B cell (primary cell): ENCODE measurements at regions not wholly inside any gene's neighbourhood (a gene's known extent, or its start where the extent isn't known, plus 50 kb on each side); places are given as distances from the start of the nearest gene placed in this dataset.

Source experiments
- ATAC-seq: fragments of 200-7000 bp; cut with Tn5 transposase; one replicate; pipeline ENCODE4 v1.10.0; 2021; ENCODE audit warnings: low read depth, mild to moderate bottlenecking, moderate number of reproducible peaks, moderate library complexity
- CTCF ChIA-PET: fragments of 350-600 bp; sonication (Branson Sonifier 250); formaldehyde crosslinking; loops from one replicate; lab custom pipeline; 2021; ENCODE audit warnings: antibody characterized with exemption, inconsistent platforms; lab: Charles Lee
- POLR2A ChIA-PET: fragments of 350-600 bp; sonication (Branson Sonifier 250); formaldehyde crosslinking; loops from one replicate; lab custom pipeline; 2021; ENCODE audit warnings: antibody characterized with exemption; lab: Charles Lee
- DNase-seq: peaks from one replicate; pipeline ENCODE4 v3.0.0; 2013
- H2AFZ ChIP-seq: 2 replicates; pipeline ENCODE4 v1.6.1; 2012; ENCODE audit warnings: mild to moderate bottlenecking, low read depth, low read length; ENCODE audit not compliant: insufficient read depth, poor library complexity, severe bottlenecking
- H3K27ac ChIP-seq, 2 donors: 1 replicate in 1 of 2; 2 replicates in 1 of 2; pipeline ENCODE4 v1.5.1; 2012 to 2013; ENCODE audit warnings: low read length in 2 of 2, mild to moderate bottlenecking in 2 of 2, moderate library complexity in 1 of 2
- H3K27me3 ChIP-seq, 4 experiments: fragments of 200-600 bp in 1 of 4; sonication (generic) in 1 of 4; replicated peaks in 1 of 4; 1 replicate in 2 of 4; 2 replicates in 2 of 4; pipeline versions ENCODE4 v1.6.1 to v1.7.0; 2013 to 2016; ENCODE audit warnings: low read length in 3 of 4, mild to moderate bottlenecking in 2 of 4, mixed read lengths in 1 of 4, moderate library complexity in 1 of 4; ENCODE audit not compliant: insufficient read depth in 4 of 4, control insufficient read depth in 3 of 4; ENCODE audit errors: control extremely low read depth in 1 of 4
- H3K36me3 ChIP-seq, 2 experiments: replicated peaks in 1 of 2; 1 replicate in 1 of 2; 2 replicates in 1 of 2; pipeline versions ENCODE4 v1.6.1 to v1.7.1; 2013; ENCODE audit warnings: low read length in 1 of 2; ENCODE audit not compliant: insufficient read depth in 2 of 2, control insufficient read depth in 1 of 2; ENCODE audit errors: control extremely low read depth in 1 of 2, extremely low read depth in 1 of 2
- H3K4me1 ChIP-seq, 2 donors: fragments of 200-600 bp in 1 of 2; sonication (generic) in 1 of 2; 1 replicate in 1 of 2; 2 replicates in 1 of 2; pipeline versions ENCODE4 v1.5.1 to v1.6.1; 2013 to 2017; ENCODE audit warnings: low read length in 2 of 2; ENCODE audit not compliant: control insufficient read depth in 2 of 2, insufficient read depth in 2 of 2
- H3K4me2 ChIP-seq: replicated peaks from 2 replicates; pipeline ENCODE3; 2012; ENCODE audit warnings: mild to moderate bottlenecking, low read depth, low read length; ENCODE audit not compliant: poor library complexity, severe bottlenecking
- H3K4me3 ChIP-seq, 5 experiments: fragments of 200-600 bp in 1 of 5; sonication (generic) in 1 of 5; 1 replicate in 3 of 5; 2 replicates in 2 of 5; pipeline versions ENCODE4 v1.5.1 to v1.7.0; 2011 to 2016; ENCODE audit warnings: low read length in 4 of 5, mild to moderate bottlenecking in 4 of 5, low read depth in 2 of 5, control low read depth in 1 of 5, moderate library complexity in 1 of 5; ENCODE audit not compliant: insufficient read depth in 1 of 5; ENCODE audit errors: control extremely low read depth in 1 of 5, extremely low read depth in 1 of 5
- H3K79me2 ChIP-seq: fragments of 200-600 bp; sonication (generic); one replicate; pipeline ENCODE4 v1.6.0; 2016; ENCODE audit warnings: low read length; ENCODE audit not compliant: control insufficient read depth, insufficient read depth
- H3K9ac ChIP-seq: fragments of 200-600 bp; sonication (generic); 2 replicates; pipeline ENCODE4 v1.6.1; 2017; ENCODE audit warnings: mild to moderate bottlenecking, low read length, moderate library complexity
- H3K9me3 ChIP-seq, 3 donors: one replicate each; pipeline versions ENCODE4 v1.6.1 to v1.7.1; 2013; ENCODE audit warnings: low read length in 2 of 3; ENCODE audit not compliant: control insufficient read depth in 2 of 3, insufficient read depth in 1 of 3; ENCODE audit errors: control extremely low read depth in 1 of 3
- H4K20me1 ChIP-seq: 2 replicates; pipeline ENCODE4 v1.6.0; 2012; ENCODE audit warnings: mild to moderate bottlenecking, low read length; ENCODE audit not compliant: insufficient read depth, control insufficient read depth, poor library complexity, severe bottlenecking
- H3K27ac Mint-ChIP-seq: one replicate; pipeline ENCODE4 v1.8.0; 2021; ENCODE audit warnings: mixed read lengths
- H3K27me3 Mint-ChIP-seq: one replicate; pipeline ENCODE4 v1.8.0; 2021; ENCODE audit warnings: mixed read lengths
- H3K4me1 Mint-ChIP-seq: one replicate; pipeline ENCODE4 v1.8.0; 2021; ENCODE audit warnings: mixed read lengths
- H3K4me3 Mint-ChIP-seq: one replicate; pipeline ENCODE4 v1.8.0; 2021; ENCODE audit warnings: mixed read lengths
- H3K9me3 Mint-ChIP-seq: one replicate; pipeline ENCODE4 v1.8.0; 2022; ENCODE audit warnings: mixed read lengths; ENCODE audit not compliant: insufficient read depth
- EZH2 ChIP-seq: IDR thresholded peaks from 2 replicates; pipeline ENCODE4 v1.6.1; 2012; ENCODE audit warnings: borderline replicate concordance, low read depth, mild to moderate bottlenecking, moderate library complexity, low read length; ENCODE audit not compliant: insufficient read depth, poor library complexity, severe bottlenecking
- WGBS: methylation state at CpG from one replicate; pipeline ENCODE4 v1.1.5; 2013; ENCODE audit warnings: missing lambda C conversion rate; ENCODE audit not compliant: insufficient coverage; 5-methylcytosine and 5-hydroxymethylcytosine counted together
- intact Hi-C: fragments of 100-400 bp; cut with micrococcal nuclease; formaldehyde crosslinking; loops from one replicate; pipeline ENCODE4 v1.10.0; 2022
- TF ChIP-seq, protein P1 (sequence below): fragments of 200-600 bp; IDR thresholded peaks from one replicate; pipeline ENCODE4 v1.8.0; 2022; ENCODE audit warnings: antibody characterized with exemption, mild to moderate bottlenecking

DNA sequence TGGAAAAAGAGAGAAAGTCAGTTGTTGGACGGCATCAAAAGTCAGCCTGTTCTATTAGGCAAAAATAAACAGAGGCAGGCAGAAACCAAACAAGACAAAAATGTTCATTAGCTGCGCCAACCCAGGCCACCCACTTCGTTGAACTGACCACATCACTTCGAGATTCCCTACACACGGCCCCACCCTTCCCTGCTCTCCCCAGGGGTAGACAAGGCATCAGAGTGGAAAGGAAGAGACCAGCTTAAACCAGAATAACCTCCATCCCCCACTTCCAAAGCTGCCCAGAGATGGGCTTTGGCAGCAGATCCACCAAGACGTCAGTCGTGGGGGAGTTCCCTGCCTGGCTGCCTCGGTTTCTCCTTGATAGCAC lies 204.6 kb upstream of the TSHZ3 start:
- Histone ChIP-seq H3K27me3 (no peaks in the 10 kb centered on the region), H3K27ac (no peak overlapping the region), H3K4me1 (no peaks in the 10 kb centered on the region), H3K9ac (no peak overlapping the region), H3K4me3 (no peak overlapping the region), H4K20me1 (no peaks in the 10 kb centered on the region), H2AFZ (no peak overlapping the region), H3K4me2 (no peak overlapping the region), H3K36me3 (no peaks in the 10 kb centered on the region), H3K79me2 (no peaks in the 10 kb centered on the region), H3K9me3 (peaks cover 0 to 32% (median 0%) of the 10 kb centered on the region in 3 donors)
- POLR2A ChIA-PET: no interaction called here
- no peaks in the 10 kb centered on the region for H3K9me3 Mint-ChIP-seq
- no peak for ATAC-seq
- H3K27ac Mint-ChIP-seq: no peak overlapping the region
- WGBS: 98% methylated on average over 7 of the region's 8 CpGs
- TF ChIP-seq, protein P1, sequence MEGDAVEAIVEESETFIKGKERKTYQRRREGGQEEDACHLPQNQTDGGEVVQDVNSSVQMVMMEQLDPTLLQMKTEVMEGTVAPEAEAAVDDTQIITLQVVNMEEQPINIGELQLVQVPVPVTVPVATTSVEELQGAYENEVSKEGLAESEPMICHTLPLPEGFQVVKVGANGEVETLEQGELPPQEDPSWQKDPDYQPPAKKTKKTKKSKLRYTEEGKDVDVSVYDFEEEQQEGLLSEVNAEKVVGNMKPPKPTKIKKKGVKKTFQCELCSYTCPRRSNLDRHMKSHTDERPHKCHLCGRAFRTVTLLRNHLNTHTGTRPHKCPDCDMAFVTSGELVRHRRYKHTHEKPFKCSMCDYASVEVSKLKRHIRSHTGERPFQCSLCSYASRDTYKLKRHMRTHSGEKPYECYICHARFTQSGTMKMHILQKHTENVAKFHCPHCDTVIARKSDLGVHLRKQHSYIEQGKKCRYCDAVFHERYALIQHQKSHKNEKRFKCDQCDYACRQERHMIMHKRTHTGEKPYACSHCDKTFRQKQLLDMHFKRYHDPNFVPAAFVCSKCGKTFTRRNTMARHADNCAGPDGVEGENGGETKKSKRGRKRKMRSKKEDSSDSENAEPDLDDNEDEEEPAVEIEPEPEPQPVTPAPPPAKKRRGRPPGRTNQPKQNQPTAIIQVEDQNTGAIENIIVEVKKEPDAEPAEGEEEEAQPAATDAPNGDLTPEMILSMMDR: no peak
- no peak for TF ChIP-seq EZH2
- no peaks in the 10 kb centered on the region for H3K4me1 Mint-ChIP-seq
- CTCF ChIA-PET: no interaction called here
- no peak overlapping the region for H3K4me3 Mint-ChIP-seq
- no peaks in the 10 kb centered on the region for H3K27me3 Mint-ChIP-seq
- intact Hi-C loops: no loop called here
- DNase-seq: no peak

DNA sequence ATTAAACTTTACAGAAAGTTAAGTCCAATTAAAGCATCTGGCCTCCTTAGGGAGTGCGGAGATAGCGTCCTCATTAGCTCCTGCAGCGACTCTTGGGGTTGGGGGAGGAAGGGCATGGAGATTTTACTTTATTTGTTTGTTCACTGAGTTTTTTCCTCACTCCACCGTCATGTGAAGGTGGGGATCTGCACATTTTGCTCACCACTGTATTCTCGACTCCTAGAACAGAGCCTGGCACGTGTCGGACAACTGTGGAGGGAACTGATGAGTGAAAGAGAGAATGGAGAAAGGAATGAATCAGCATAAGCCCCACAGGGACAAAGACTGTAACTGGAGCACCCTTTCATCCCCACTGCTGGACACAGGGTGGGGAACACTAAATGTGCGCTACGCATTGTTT lies 205.1 kb upstream of the TSHZ3 start:
- no peak overlapping the region for H3K4me3 Mint-ChIP-seq
- Histone ChIP-seq H3K9ac (no peak overlapping the region), H3K27ac (no peak overlapping the region), H3K4me1 (no peaks in the 10 kb centered on the region), H4K20me1 (no peaks in the 10 kb centered on the region), H3K4me2 (no peak overlapping the region), H3K27me3 (no peaks in the 10 kb centered on the region), H3K4me3 (no peak overlapping the region), H2AFZ (no peak overlapping the region), H3K79me2 (no peaks in the 10 kb centered on the region), H3K9me3 (peaks cover 0 to 32% (median 4%) of the 10 kb centered on the region in 3 donors), H3K36me3 (no peaks in the 10 kb centered on the region)
- 57% methylated on average over 1 of the region's 9 CpGs for WGBS
- no peak for DNase-seq
- ChIA-PET POLR2A (no interaction called here), CTCF (no interaction called here)
- H3K27ac Mint-ChIP-seq: no peak overlapping the region
- H3K4me1 Mint-ChIP-seq: no peaks in the 10 kb centered on the region
- H3K27me3 Mint-ChIP-seq: no peaks in the 10 kb centered on the region
- H3K9me3 Mint-ChIP-seq: no peaks in the 10 kb centered on the region
- TF ChIP-seq, protein P1: no peak
- no peak for TF ChIP-seq EZH2
- no peak for ATAC-seq
- intact Hi-C loops: no loop called here
